GM21786 (cell line): ENCODE measurements at regions not wholly inside any gene's neighbourhood (a gene's known extent, or its start where the extent isn't known, plus 50 kb on each side); places are given as distances from the start of the nearest gene placed in this dataset.

ENCODE experiments used
- ATAC-seq: cut with Tn5 transposase; IDR thresholded peaks from one replicate; pipeline ENCODE4 v1.9.1; 2021; ENCODE audit not compliant: unreplicated experiment

DNA sequence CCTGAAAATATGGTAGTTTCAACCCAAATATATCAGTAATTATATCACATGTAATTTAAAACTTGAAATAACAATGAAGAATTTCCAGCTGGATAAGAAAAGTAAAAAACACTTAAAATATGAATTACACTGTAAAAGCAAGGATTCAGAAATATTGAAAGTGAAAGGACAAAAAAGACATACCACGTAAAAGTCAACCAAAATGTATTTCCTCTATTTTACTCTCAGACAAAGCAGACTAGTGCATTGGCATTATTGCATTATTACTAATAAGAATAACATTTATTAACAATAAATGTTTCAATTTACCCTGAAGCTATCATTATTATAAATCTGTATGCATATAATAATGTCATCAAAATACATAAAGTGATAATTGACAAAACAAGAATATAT lies 445.1 kb upstream of the TRIB2 start:
- ATAC-seq: no peak

DNA sequence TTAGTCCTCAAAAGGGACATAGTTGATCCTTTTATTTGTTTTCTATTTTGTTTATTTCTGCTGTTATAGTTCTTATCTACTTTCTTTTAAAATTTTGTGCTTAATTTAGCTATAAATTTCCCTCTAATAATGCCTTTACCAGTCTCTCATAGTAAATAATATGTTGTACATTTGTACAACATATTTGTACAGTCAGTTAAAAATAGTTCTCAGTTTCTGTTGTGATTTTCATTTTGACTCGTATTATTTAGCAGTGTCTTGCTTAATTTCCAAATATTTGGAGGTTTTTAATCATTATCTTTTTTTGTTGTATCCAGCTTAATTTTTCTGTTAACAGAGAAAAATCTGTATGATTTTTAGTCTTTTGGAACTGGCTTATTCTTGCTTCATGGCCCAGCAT lies 443.6 kb upstream of the TRIB2 start:
- no peak for ATAC-seq

DNA sequence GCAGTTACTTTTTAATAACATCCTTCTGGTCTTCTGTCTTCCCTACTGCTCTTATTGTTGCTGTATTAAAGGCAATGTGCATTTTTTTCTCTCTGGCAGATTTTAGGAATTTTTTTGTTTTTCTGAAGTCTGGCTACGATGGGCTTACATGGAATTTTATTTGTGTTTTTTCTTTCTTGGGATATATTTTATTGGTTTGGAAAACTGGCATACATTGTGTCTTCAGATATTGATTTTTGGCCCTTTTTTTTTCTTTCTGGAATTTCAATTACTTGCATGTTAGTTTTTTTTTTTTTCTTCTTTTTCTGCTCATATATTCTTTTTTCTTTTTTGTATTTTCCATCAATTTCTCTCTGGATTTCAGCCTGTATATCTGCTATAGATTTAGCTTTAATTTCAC lies 442.1 kb upstream of the TRIB2 start:
- ATAC-seq: no peak

DNA sequence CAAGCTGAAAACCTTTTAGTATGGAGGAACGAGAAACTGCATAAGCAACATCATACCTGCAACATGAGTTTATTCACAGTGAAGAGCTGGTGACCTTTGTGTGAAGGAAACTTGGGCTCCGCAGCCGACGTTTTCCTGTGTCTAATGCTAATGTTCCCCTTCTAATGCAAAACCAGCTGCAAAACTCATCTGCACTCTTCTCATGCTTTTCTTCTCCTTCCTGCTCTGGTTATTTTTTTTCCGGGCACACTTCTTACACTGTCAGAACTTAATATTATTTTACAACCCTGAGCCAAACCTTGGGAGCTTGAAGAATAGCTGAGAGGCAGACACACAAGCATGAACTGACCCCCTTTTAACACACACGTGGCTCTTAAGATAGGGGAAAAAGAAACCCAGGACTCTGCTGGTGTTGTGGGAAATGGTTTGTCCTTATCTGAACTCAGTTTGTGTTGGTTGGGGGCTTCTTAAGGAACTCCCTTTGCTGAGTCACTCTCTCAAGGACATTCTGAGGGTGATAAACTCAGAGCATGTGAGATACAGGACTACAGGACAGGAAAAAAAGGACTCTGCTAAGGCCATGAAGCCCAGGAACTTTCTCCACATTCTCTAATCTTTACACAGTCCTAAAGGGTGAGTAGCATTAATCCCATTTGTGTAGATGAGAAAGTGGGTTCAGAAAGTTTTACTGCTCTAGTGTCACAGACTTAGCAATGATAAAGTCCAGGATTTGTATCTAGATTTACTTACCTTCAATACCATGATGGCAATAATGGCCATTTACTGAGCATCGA lies 439.3 kb upstream of the TRIB2 start:
- ATAC-seq: no peak

DNA sequence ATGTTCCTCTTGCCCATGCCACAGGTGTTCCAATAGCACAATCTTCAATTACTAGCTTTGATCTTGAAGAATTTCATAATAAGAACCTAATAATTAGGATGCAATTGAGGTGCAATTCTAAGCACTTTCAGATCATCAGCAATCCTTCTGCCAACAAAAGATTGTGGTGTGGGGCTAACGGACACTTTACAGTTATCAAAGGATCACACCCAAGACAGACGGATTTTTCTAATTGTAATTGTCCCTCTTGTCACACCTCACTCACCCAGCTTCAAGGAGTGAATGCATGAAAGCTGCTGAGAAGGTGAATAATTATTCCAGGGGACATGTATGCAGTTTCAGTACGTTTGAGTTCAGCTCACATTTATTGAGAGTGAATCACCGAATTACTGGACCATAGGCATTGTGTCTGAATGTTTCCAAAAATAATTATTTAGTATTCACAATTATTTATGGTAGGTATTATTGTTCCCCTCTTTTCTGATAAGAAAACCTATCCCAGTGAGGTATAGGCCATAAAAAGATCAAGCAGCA lies 438.5 kb upstream of the TRIB2 start:
- no peak for ATAC-seq

DNA sequence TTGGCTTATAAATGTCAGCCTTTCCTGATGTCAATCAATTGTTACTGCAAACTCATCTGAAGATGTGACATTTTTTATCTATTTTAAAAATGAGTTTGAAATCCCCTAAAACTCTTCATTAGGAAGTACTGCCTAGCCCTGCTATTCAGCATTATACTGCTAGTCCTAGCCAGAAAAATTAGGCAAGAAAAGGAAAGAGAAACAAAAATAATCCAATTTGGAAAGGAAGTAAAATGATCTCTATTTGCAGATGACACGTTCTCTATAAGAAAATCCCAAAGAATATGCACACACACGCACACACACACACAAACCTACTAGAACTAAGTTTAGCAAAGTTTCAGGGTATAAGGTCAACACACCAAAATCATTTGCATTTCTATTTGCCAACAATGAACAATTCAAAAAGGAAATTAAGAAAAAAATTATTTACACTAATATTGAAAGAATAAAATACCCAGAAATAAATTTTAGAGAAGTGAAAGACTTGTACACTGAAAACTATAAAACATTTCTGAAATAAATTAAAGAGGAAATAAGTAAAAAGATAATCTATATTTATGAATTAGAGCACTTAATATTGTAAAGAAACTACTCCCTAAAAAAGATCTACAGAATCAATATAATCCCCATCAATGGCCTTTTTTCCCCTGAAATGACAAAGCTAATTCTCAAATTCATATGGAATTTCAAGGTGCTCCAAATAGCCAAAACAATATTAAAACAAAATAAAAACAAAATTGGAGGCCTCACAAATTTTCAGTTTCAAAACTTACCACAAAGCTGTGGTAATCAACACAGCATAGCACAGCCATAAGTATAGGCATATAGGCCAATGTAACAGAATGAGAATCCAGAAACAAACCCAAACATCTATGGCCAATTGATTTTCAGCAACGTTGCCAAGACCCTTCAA lies 433.7 kb upstream of the TRIB2 start:
- ATAC-seq: peak; percentile 66

DNA sequence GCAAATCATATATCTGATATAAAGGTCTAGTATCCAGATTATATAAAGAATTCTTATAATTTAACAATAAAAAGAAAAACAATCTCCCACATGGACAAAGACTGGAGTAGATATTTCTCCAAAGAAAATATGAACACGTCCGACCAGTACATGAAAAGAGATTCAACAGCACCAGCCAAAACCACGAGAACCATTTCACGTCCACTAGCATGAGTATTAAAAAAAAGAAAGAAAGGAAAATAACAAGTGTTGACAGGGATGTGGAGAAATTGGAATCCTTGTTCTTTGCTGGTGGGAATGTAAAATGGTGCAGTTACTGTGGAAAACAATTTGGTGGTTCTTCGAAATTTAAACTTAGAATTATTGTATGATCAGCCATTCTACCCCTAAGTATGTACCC lies 432.7 kb upstream of the TRIB2 start:
- ATAC-seq: no peak

DNA sequence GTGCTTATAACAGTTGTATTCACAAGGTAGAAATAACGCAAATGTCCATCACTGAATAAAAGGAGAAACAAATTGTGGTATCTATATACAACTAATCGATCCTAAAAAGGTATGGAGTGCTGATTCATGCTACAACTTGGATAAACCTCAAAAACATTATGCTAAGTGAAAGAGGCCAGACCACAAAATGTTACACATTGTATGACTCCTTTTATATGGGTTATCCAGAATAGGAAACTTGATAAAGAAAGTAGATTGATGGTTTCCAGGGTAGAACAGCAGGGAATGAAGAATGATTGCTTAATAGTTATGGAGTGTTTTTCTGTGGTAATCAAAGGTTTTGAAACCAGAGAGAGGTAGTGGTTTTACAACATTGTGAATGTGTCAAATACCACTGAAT lies 432.2 kb upstream of the TRIB2 start:
- no peak for ATAC-seq

DNA sequence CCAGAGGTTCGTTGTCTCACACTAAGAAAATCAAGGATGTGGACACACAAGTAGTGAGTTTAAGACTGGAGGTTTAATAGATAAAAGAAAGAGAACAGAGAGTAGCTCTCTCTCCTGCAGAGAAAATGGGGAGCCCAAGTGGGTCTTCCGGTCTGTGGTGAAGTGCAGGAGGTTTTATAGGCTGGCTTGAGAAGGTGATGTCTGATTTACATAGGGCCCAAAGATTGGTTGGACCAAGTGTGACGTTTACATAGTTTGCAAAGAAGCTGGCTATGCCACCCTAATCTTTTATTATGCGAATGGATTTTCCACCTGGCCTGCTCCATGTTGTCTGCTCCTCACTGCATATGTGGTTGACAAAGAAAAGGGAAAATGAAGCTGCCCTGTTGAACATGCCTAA lies 430.4 kb upstream of the TRIB2 start:
- no peak for ATAC-seq

DNA sequence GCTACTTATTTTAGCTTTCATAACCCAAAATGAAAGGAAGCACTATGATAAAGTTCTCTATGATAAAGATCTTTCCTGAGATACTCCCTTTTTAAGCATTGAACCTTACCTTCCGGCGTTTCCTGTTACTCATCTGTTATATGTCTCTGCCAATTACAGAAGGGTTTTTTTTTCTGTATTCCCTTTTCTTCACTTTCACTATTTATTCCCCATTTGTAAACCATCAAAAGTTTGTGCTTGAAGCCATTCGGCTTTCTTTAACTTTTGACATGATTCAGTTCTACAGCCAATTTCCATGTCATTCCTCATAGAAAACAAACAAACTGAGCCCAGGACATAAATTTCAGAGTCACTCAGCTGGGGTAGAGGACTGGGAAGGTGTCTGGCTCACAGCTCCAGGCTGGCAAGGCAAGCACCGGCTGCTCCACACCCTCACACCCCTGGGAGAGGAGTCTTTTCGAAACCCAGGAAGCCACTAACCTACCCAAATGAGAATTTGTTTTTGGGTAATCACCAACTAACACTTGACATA lies 429.4 kb upstream of the TRIB2 start:
- ATAC-seq: no peak

DNA sequence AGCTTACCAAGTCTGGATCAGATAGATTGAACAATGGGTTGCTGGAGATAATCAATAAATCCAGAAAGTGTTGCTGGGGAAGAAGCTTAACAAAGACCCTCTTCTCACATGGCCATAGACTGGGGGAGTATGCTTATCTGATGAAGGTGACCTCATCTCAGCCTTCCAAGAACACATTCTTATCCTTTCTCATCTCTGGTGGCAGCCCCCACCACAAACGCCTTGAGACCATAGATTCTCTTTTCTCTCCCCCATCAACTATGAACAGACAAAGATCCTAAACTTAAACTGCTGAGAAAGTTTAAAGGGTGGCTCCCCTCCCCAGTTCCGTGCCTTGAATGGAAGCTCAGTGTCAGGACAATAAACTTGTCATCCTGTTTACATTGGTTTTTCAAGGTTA lies 428.7 kb upstream of the TRIB2 start:
- no peak for ATAC-seq

DNA sequence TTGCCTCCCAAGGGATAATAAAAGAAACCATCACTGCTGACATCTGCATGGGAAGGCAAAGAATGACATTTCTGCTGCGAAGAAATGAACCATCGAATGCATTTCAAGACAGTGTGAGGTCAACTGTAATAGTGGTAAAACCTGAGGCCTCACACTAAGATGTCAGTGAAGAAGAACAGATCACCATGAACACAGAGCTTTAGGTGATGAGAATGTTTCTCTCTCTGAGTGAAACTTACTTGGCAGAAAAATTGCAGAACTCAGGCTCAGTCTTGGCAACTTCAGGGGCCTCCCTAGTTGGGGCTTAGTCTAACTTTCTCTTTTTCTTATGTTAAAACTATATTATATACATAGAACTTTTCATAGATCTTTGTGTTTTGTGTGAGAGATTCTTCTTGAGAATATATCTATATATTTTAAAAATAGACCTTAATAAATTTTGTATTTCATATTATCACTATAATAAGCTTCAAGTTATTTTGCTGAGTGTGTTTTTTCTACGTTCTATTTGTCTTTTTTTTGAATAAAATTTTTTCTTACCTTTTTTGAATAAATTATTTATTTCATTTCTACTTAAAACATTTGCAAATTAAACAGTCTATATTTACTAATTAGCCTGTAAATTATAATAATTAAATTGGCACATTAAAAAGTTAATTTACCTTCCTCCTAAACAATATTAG lies 427.5 kb upstream of the TRIB2 start:
- ATAC-seq: no peak

DNA sequence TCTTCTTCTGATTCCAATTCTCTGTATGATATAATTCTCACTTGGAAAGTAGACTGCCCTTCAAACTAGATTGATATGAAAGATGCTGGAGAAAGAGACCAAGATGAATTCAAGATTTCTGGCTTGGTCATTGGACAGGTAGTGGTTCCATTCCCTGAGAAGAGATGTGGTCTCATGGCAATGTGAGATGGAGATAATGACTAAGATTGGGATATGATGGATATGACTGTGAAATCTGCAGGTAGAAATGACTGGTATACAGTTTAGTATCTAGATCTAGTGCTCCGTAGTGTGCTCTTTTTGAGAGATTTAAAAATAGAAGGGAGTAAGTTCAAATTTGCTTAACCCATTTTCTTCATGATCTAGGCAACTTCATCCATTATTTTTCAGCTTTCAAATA lies 425.4 kb upstream of the TRIB2 start:
- no peak for ATAC-seq

DNA sequence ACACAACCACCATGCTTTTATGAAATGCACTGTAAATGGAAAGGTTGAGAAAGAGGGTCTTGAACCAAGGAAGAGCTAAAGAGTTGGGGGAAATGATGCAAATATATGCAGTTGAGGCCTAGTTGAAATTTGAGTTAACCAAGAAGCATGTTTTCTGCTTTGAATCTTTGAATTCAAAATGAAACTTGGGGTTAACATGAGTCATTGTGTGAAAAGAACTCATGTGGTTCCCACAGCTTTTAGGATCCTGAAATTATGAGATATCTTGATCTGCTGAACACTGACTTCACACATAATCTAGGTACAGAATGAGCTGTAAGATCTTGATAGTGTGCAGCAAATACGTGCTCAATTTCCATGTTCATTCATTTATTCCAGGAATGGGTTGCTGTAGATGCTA lies 422.9 kb upstream of the TRIB2 start:
- ATAC-seq: peak; percentile 97

DNA sequence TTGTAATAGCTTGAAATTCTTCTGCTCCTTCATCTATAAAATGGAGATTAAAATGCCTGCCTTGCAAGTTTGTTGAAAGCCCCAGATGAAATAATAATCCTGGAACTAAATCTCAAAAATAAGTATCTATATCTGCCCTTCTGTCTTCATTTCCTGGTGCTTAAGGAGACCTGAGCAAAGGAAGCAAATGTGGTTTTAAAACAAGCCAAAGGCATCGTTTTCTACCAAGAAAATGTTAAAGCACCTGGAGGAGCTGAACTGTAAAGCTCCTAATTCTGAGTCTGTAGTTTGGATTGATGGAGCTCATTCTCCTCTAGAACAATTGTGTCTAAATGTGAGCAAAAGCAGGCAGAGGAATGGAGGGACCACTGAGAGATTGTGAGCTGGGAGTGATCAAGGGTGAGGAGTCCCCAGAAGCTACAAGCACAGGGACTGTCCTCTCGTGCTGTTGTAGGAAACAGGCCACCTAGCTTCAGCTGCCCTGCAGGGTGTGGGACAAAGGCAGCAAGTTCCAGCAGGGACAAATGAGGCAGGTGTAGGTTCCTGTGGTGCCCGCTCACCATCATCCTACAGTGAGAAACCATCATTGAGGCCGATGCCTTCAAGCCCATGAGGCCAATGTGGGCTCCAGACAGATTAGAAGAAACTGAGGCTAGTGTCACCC lies 420.7 kb upstream of the TRIB2 start:
- no peak for ATAC-seq

DNA sequence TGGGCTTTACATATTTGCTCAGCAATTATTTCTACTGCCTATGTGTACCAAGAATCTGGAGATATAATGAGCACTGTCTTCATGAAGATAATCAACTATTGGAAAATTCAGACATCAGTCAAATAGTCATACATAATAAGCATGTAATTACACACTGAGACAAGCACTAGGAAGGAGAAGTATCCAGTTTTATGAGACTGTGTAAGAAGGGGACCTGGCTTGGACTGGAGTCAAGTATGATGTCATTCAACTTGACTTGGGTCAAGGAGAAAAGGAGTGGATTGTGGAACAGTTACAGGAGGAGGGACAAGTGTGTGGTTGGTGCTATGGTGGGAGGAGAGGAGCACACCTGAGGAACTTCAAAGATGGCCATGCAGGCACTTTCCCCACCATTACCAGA lies 419.8 kb upstream of the TRIB2 start:
- ATAC-seq: no peak

DNA sequence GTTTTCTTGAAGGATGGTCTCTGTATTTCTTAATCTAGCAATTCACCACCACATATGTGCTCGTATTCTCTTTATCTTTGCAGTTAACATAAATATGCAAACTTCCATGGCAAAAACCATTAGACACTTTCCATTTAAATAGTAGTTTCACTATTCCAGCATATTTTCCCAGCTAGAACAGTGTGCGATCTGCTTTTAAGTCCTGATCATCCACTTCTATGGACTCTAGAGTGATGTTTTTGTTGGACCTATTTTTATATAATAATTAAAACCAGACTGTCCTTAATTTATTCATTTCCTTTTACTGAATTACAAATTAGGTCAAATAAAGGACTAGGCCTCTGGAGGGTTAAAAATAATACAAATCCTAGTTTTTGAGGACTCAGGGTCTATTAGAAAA lies 418.4 kb upstream of the TRIB2 start:
- ATAC-seq: no peak

DNA sequence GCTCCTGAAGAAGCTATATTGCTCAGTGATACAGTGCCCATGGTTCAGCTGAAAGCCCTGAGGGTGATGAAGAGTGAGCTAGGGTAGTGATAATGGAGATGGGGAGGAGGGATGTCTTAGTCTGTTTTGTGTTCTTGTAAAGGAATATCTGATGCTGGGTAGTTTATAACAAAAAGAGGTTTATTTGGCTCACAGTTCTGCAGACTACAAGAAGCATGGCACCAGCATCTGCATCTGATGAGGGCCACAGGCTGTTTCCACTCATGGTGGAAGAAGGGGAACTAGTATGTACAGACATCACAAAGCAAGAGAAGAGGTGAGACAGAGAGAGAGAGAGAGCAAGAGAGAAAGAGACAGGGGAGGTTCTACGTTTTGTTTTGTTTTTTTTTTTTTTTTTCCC lies 417.3 kb upstream of the TRIB2 start:
- no peak for ATAC-seq

DNA sequence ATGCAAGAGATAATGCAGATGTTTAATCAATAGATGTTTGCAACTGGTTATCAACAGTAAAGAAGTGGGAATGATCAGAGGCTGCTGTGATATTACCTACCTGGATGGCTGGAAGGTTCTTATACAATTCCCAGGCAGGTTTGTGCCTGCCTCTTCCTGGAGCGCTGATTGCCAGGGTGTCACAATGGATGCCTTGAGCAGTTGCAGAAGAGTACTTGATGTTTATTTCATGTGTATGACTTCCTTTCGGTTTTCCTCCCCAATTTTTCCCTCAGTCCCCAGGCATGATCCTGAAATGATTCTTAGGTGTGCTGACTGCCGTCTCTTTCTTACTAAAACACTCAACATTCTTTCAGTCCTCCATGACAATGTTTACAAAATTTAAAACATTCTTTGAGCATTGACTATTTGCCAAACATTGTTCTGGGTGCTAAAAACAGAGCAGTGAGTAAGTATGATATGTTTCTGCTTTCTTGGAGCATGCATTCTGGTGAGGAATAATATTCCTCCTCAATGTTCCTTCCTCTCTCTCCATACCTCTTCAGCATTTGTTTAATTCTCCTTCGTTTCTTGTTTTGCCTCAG lies 416.6 kb upstream of the TRIB2 start:
- ATAC-seq: no peak

DNA sequence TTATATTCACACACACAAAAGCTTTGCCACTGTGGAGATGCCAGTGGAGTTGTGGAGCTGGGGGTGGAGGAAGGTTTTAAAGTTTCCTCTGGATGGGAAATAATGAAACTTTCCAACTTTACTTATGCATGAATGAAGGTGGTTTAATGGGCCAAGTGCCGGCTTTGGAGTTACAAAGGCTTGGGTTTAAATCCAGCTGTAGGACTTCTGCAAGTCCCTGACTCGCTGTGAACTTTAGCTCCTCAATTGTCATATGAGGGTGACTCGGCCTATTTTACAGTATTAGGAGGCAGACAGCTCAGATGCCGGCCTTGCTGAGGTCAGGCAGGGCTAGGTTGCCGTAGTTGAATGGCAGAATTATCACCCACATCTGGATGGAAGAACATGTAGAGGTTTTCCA lies 415.8 kb upstream of the TRIB2 start:
- ATAC-seq: no peak
